MG63 (cell line): ENCODE measurements at regions not wholly inside any gene's neighbourhood (a gene's known extent, or its start where the extent isn't known, plus 50 kb on each side); places are given as distances from the start of the nearest gene placed in this dataset.

Experiments
- DNase-seq: peaks from one replicate; pipeline ENCODE4 v3.0.0-alpha.2; 2020
- H3K27me3 ChIP-seq: fragments of 250-450 bp; sonication (Bioruptor Pico); 2 replicates; pipeline ENCODE4 v1.5.1; 2020; ENCODE audit warnings: mild to moderate bottlenecking, moderate library complexity
- H3K36me3 ChIP-seq: fragments of 250-450 bp; sonication (Bioruptor Pico); 2 replicates; pipeline ENCODE4 v1.5.1; 2020; ENCODE audit warnings: mild to moderate bottlenecking, moderate library complexity
- H3K4me3 ChIP-seq: fragments of 250-450 bp; sonication (Bioruptor Pico); 2 replicates; pipeline ENCODE4 v1.5.1; 2020; ENCODE audit warnings: mild to moderate bottlenecking, moderate library complexity
- H3K9me3 ChIP-seq: fragments of 250-450 bp; sonication (Bioruptor Pico); 2 replicates; pipeline ENCODE4 v1.5.1; 2020; ENCODE audit warnings: mild to moderate bottlenecking, moderate library complexity

DNA sequence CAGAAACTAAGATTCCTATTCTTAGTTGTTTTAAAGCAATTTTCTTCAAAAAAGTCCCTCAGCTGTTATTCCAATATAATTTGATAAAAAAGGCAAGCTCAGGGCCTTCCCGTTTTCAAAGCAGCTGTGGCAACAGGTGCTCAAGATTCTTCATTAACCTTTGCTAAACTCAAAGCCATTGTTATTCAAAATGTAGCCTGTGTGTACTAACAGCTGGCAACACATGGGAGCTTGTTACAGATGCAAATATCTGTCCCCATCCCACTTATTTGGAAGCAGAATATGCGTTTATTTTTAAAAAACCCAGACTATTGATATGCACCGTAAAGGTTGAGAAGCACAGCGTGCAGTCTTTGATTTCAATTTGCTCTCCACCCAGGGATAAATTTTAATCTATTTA lies 210.4 kb upstream of the SYT10 start:
- Histone ChIP-seq H3K27me3 (no peaks in the 10 kb centered on the region), H3K36me3 (no peaks in the 10 kb centered on the region), H3K4me3 (no peak overlapping the region), H3K9me3 (peaks cover 3% of the 10 kb centered on the region)
- DNase-seq, result no peak

GRCh38 chr12:33650832-33651231 lies 211.2 kb upstream of the SYT10 start:
- H3K4me3 ChIP-seq, result no peak overlapping the region
- H3K36me3 ChIP-seq, result no peaks in the 10 kb centered on the region
- peaks cover 3% of the 10 kb centered on the region for H3K9me3 ChIP-seq
- DNase-seq, result no peak
- H3K27me3 ChIP-seq, result no peaks in the 10 kb centered on the region

GRCh38 chr12:33653362-33653761 lies 213.7 kb upstream of the SYT10 start:
- Histone ChIP-seq H3K4me3 (no peak overlapping the region), H3K36me3 (no peaks in the 10 kb centered on the region), H3K9me3 (peaks cover 3% of the 10 kb centered on the region), H3K27me3 (no peaks in the 10 kb centered on the region)
- no peak for DNase-seq

- no peaks in the 10 kb centered on the region; the same call in 1 of the 2 replicates for H3K9me3 ChIP-seq
- no peaks in the 10 kb centered on the region for H3K36me3 ChIP-seq
- DNase-seq, result no peak
- no peak overlapping the region for H3K4me3 ChIP-seq
- no peaks in the 10 kb centered on the region for H3K27me3 ChIP-seq
These were observed 214.7 kb upstream of the SYT10 start for GRCh38 chr12:33654313-33654712.

GRCh38 chr12:33663000-33663654 lies 223.5 kb upstream of the SYT10 start:
- no peaks in the 10 kb centered on the region for H3K36me3 ChIP-seq
- H3K4me3 ChIP-seq, result no peak overlapping the region
- no peaks in the 10 kb centered on the region for H3K27me3 ChIP-seq
- peak; percentile 11 for DNase-seq
- no peaks in the 10 kb centered on the region for H3K9me3 ChIP-seq

- H3K4me3 ChIP-seq, result no peak overlapping the region
- H3K9me3 ChIP-seq, result no peaks in the 10 kb centered on the region
- no peaks in the 10 kb centered on the region for H3K27me3 ChIP-seq
- no peak for DNase-seq
- H3K36me3 ChIP-seq, result no peaks in the 10 kb centered on the region
These were observed 229.7 kb upstream of the SYT10 start for GRCh38 chr12:33669349-33669748.

DNA sequence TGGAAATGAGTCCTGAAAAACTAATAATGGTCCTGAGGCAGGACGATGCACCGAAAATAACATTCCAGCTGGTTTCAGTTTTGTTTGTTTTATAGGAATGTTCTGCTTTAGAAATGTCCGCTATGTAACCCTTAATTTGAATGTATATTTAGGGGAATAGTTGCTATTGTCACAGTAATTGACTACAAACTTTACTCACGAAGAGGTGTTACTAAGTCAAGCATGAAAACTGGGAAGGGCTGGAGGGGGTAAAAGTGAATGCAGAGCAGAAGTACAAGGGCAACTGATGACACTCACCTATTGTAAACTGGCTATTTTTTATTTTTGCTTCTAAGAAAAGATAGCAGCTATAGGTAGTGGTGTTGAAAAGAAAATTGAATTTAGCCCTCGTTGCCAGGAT lies 230.7 kb upstream of the SYT10 start:
- Histone ChIP-seq H3K4me3 (peak overlapping the region; percentile 30), H3K9me3 (no peaks in the 10 kb centered on the region), H3K27me3 (no peaks in the 10 kb centered on the region), H3K36me3 (no peaks in the 10 kb centered on the region)
- DNase-seq, result no peak

DNA sequence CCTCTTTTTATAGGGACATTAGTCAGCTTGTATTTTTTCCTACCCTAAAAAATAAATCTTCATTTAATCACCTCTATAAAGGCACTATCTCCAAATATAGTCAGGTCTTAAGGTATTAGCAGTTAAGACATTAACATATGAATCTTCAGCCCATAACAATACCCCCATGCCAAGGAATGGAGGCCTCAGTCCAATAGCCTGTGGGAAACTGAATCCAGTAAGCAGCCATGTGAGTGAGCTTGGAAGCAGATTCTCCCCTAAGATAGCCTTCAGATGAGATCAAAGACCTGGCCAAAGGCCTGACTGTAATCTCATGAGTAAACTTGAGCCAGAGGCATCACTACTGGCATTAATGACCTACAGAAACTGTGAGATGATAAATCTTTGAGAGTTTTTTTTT lies 232.1 kb upstream of the SYT10 start:
- no peaks in the 10 kb centered on the region for H3K27me3 ChIP-seq
- H3K4me3 ChIP-seq, result no peak overlapping the region
- H3K9me3 ChIP-seq, result no peaks in the 10 kb centered on the region
- H3K36me3 ChIP-seq, result no peaks in the 10 kb centered on the region
- DNase-seq, result no peak

DNA sequence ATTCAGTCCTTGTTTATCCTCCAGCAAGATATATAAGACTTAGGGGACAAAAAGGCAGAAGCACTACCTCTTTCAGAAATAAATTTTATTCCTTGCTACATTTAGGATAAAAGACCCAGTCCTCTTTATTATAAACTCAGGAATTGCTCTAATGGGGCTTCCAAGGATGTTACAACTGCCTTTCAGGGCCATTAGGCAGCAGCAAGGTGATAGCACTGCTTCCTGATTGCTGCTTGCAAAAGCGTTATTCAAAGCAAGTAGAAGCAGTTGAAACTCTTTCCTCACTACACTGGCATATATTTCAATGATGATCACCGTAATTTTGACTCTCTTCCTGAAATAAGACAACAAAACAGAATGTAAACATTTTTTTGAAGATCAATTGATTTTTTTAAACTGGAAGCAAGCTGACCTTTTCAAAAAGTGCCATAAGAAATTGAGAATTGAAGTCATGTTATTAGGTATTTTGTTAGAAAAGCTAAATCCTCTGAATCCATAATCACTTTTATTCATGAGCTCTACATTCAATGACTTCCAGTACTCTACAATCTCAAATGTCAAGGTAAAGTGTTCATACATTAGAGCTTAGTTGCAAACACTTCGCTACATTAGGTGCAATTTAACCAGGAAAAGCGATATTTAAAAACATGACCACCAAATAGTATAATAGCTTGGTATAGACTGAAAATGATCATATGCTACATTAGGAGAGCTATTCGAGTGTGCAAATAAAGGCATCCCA lies 233.4 kb upstream of the SYT10 start:
- DNase-seq, result no peak
- Histone ChIP-seq H3K9me3 (no peaks in the 10 kb centered on the region), H3K36me3 (no peaks in the 10 kb centered on the region), H3K4me3 (no peak overlapping the region), H3K27me3 (no peaks in the 10 kb centered on the region)

DNA sequence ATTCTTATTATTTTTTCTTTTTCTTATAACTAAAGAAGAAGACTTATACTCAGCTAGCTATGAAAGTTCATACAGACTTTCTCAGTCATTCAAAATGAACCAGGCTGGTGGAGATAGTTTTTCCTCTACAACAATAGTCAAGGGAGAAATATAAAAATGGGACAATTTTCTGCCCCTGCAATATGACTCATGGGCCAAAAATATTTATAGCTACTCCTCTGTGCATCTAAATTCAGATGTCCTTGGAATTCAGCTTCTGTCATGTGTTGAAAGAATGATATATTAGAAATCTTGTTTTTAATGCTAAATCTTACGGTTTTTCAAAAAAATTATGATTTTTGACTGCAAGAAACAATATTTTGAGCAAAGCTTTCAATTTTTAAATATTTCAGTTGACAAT lies 237.2 kb upstream of the SYT10 start:
- H3K9me3 ChIP-seq, result no peaks in the 10 kb centered on the region
- H3K4me3 ChIP-seq, result no peak overlapping the region
- no peaks in the 10 kb centered on the region for H3K36me3 ChIP-seq
- no peaks in the 10 kb centered on the region for H3K27me3 ChIP-seq
- DNase-seq, result no peak

DNA sequence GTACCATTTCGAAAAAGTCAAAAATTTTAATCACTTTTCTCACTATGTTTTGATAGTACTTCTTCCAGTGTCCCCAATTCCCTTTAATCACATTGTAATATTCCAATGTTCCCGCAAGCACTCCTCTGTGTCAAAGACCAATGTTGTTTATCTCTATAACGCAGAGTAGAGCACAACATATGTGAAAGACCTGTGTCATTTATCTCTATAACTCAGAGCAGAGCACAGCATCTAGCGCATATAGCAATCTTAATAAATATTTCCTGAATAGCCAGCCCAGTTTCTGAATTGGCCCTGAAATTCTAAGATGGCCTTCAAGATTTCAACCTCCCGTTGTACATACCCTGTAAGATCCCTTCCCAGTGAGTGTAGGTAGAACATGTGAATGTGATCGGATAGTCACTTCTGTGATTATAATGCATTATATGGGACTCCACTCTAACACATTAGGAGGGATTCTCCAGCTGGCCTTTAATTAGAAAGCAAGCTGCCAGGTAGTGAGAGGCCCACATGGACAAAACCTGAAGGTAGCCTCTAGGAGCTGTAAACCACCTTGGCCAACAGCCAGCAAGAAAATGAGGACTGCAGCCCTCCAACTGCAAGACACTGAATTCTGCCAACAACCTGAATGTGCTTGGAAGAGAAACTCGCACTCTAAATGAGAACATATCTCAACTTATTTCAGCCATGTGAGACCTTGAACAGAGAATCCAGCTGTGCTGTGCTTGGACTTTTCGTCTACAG lies 238.8 kb upstream of the SYT10 start:
- H3K27me3 ChIP-seq, result no peaks in the 10 kb centered on the region
- no peak overlapping the region for H3K4me3 ChIP-seq
- no peaks in the 10 kb centered on the region for H3K9me3 ChIP-seq
- H3K36me3 ChIP-seq, result no peaks in the 10 kb centered on the region
- no peak for DNase-seq

GRCh38 chr12:33690562-33690961 lies 250.9 kb upstream of the SYT10 start:
- Histone ChIP-seq H3K27me3 (no peaks in the 10 kb centered on the region), H3K36me3 (no peaks in the 10 kb centered on the region), H3K4me3 (no peak overlapping the region), H3K9me3 (peaks cover 2% of the 10 kb centered on the region)
- no peak for DNase-seq

- DNase-seq, result no peak
- no peaks in the 10 kb centered on the region for H3K36me3 ChIP-seq
- no peaks in the 10 kb centered on the region for H3K27me3 ChIP-seq
- no peaks in the 10 kb centered on the region for H3K9me3 ChIP-seq
- H3K4me3 ChIP-seq, result no peak overlapping the region
These were observed 263.6 kb upstream of the SYT10 start for GRCh38 chr12:33703221-33703620.

DNA sequence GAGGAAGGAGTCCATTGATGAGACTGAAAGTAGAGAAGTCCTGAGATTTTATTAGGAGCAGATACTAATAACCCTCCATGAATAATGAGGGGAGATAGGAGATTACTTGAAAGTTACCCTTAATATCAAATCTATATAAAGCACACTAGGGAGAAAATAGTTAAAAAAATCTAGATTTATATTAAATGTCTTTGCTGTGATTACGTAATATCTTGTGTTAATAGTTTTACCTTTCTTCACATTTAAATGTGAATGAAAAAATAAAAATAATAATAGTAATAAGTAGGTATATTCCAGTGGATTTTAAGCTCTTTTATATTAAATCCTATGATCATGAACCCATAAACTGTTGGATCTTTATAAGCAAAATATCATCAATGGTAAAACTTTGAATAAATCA lies 267.3 kb upstream of the SYT10 start:
- no peaks in the 10 kb centered on the region for H3K9me3 ChIP-seq
- DNase-seq, result no peak
- no peaks in the 10 kb centered on the region for H3K27me3 ChIP-seq
- H3K4me3 ChIP-seq, result no peak overlapping the region
- H3K36me3 ChIP-seq, result no peaks in the 10 kb centered on the region

GRCh38 chr12:33708935-33709334 lies 269.3 kb upstream of the SYT10 start:
- DNase-seq, result no peak
- Histone ChIP-seq H3K4me3 (no peak overlapping the region), H3K9me3 (no peaks in the 10 kb centered on the region), H3K27me3 (no peaks in the 10 kb centered on the region), H3K36me3 (no peaks in the 10 kb centered on the region)

DNA sequence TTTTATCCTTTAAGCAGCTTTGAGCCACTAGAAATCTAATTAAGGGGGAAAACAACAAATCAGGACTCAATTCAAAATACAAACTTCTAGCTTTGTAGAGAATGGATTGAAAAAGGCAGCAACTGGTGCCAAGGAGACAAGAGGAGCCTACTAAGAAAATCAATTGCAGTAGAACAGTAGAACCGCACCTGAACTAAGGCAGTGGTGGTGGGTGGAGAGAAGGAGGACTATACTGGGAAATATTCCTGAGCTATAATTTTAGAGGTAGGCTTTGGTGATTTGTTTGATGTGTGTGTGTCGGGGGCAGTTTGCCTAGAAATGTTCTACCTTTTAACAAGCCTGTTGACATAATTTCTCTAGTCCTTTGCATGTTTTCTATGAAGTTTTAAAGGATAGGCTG lies 270.9 kb upstream of the SYT10 start:
- Histone ChIP-seq H3K9me3 (no peaks in the 10 kb centered on the region), H3K36me3 (no peaks in the 10 kb centered on the region), H3K4me3 (no peak overlapping the region), H3K27me3 (no peaks in the 10 kb centered on the region)
- DNase-seq, result no peak

- DNase-seq, result no peak
- no peaks in the 10 kb centered on the region for H3K36me3 ChIP-seq
- H3K27me3 ChIP-seq, result no peaks in the 10 kb centered on the region
- no peaks in the 10 kb centered on the region for H3K9me3 ChIP-seq
- no peak overlapping the region for H3K4me3 ChIP-seq
These were observed 279.0 kb upstream of the SYT10 start for GRCh38 chr12:33718631-33719030.

GRCh38 chr12:33721561-33721960 lies 281.9 kb upstream of the SYT10 start:
- no peaks in the 10 kb centered on the region for H3K36me3 ChIP-seq
- no peaks in the 10 kb centered on the region for H3K27me3 ChIP-seq
- H3K4me3 ChIP-seq, result no peak overlapping the region
- no peak for DNase-seq
- H3K9me3 ChIP-seq, result no peaks in the 10 kb centered on the region
